Mesendoderm (in vitro differentiated cells): ENCODE measurements at regions not wholly inside any gene's neighbourhood (a gene's known extent, or its start where the extent isn't known, plus 50 kb on each side); places are given as distances from the start of the nearest gene placed in this dataset.

Source experiments
- DNase-seq: peaks from one replicate; pipeline ENCODE4 v3.0.0; 2013
- H2AK5ac ChIP-seq: 2 replicates; pipeline ENCODE4 v1.6.1; 2013; ENCODE audit warnings: low read length, inconsistent platforms
- H2BK120ac ChIP-seq: 2 replicates; pipeline ENCODE4 v1.6.1; 2013; ENCODE audit warnings: low read depth, mild to moderate bottlenecking, low read length, moderate library complexity, mixed read lengths
- H2BK15ac ChIP-seq: replicated peaks from 2 replicates; pipeline ENCODE4 v1.6.1; 2013; ENCODE audit warnings: low read depth, mild to moderate bottlenecking, moderate library complexity
- H2BK5ac ChIP-seq: 2 replicates; pipeline ENCODE4 v1.6.1; 2013; ENCODE audit warnings: low read length, inconsistent platforms
- H3K18ac ChIP-seq: 2 replicates; pipeline ENCODE4 v1.6.1; 2013; ENCODE audit warnings: mild to moderate bottlenecking, low read length, mixed read lengths
- H3K23ac ChIP-seq: one replicate; pipeline ENCODE4 v1.6.1; 2013; ENCODE audit warnings: low read length
- H3K27ac ChIP-seq: 2 replicates; pipeline ENCODE4 v1.5.1; 2013; ENCODE audit warnings: low read depth, mild to moderate bottlenecking, inconsistent platforms, low read length, moderate library complexity
- H3K27me3 ChIP-seq: 2 replicates; pipeline ENCODE4 v1.6.1; 2013; ENCODE audit warnings: low read length, control low read depth, mild to moderate bottlenecking, inconsistent platforms; ENCODE audit not compliant: insufficient read depth, poor library complexity
- H3K36me3 ChIP-seq: 2 replicates; pipeline ENCODE4 v1.6.1; 2013; ENCODE audit warnings: low read length, inconsistent platforms; ENCODE audit not compliant: control insufficient read depth, insufficient read depth
- H3K4ac ChIP-seq: one replicate; pipeline ENCODE4 v1.6.1; 2013; ENCODE audit warnings: low read depth, mild to moderate bottlenecking, low read length, moderate library complexity
- H3K4me1 ChIP-seq: 2 replicates; pipeline ENCODE4 v1.6.1; 2013; ENCODE audit warnings: low read depth, low read length, inconsistent platforms; ENCODE audit not compliant: control insufficient read depth
- H3K4me2 ChIP-seq: 2 replicates; pipeline ENCODE4 v1.6.1; 2013; ENCODE audit warnings: low read length
- H3K4me3 ChIP-seq: 2 replicates; pipeline ENCODE4 v1.5.1; 2013; ENCODE audit warnings: mild to moderate bottlenecking, low read length
- H3K56ac ChIP-seq: one replicate; pipeline ENCODE4 v1.6.1; 2013; ENCODE audit warnings: low read length
- H3K79me1 ChIP-seq: 2 replicates; pipeline ENCODE4 v1.6.1; 2013; ENCODE audit warnings: low read length, inconsistent platforms
- H3K79me2 ChIP-seq: 2 replicates; pipeline ENCODE4 v1.6.1; 2013; ENCODE audit warnings: mild to moderate bottlenecking, low read length; ENCODE audit not compliant: control insufficient read depth, insufficient read depth
- H3K9ac ChIP-seq: 2 replicates; pipeline ENCODE4 v1.6.1; 2013; ENCODE audit warnings: low read length, inconsistent platforms
- H4K5ac ChIP-seq: one replicate; pipeline ENCODE4 v1.6.1; 2013; ENCODE audit warnings: low read length
- H4K8ac ChIP-seq: one replicate; pipeline ENCODE4 v1.6.1; 2013; ENCODE audit warnings: low read depth, mild to moderate bottlenecking, control low read depth, low read length, moderate library complexity
- WGBS: extraction: QIAGEN DNeasy Blood & Tissue Kit; methylation state at CpG from one replicate; pipeline ENCODE4 v1.1.7; 2013; ENCODE audit warnings: low lambda C conversion rate, missing lambda C conversion rate; ENCODE audit not compliant: insufficient coverage; ENCODE audit errors: extremely low coverage; 5-methylcytosine and 5-hydroxymethylcytosine counted together

DNA sequence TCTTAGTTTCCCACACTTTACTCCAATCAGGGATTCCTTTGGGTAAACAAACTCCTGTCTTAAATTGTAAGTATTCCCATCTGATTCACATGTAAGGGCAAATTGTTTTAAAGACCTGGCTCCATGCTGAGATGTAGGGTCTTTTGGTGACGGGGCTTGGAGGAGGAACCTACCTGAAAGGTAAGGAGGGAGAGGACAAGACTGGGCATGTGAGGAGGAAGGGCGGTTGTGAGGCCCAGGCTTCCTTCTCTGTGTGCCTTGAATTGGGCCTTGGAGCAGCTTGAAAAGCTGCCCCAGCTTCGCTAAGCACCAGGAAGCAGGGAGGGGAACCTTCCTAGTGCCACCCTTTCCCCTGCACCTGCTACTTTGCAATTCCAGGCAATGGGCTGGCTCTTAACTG lies 86.8 kb downstream of the C9orf152 start:
- H3K27me3 ChIP-seq, result no peaks in the 10 kb centered on the region
- no peak overlapping the region for H2BK120ac ChIP-seq
- no peak overlapping the region for H4K8ac ChIP-seq
- WGBS, result no CpG with 5 or more reads among the region's 3 CpGs
- no peak overlapping the region for H3K9ac ChIP-seq
- H3K18ac ChIP-seq, result no peak overlapping the region
- H2AK5ac ChIP-seq, result no peak overlapping the region
- H3K79me2 ChIP-seq, result no peaks in the 10 kb centered on the region
- H4K5ac ChIP-seq, result no peak overlapping the region
- H3K36me3 ChIP-seq, result no peaks in the 10 kb centered on the region
- no peak overlapping the region for H3K4ac ChIP-seq
- H2BK15ac ChIP-seq, result no peak overlapping the region
- H3K79me1 ChIP-seq, result no peaks in the 10 kb centered on the region
- H3K4me3 ChIP-seq, result no peak overlapping the region
- DNase-seq, result no peak
- no peak overlapping the region for H2BK5ac ChIP-seq
- H3K27ac ChIP-seq, result no peak overlapping the region
- H3K4me1 ChIP-seq, result no peaks in the 10 kb centered on the region
- no peak overlapping the region for H3K4me2 ChIP-seq
- no peak overlapping the region for H3K23ac ChIP-seq
- no peak overlapping the region for H3K56ac ChIP-seq

DNA sequence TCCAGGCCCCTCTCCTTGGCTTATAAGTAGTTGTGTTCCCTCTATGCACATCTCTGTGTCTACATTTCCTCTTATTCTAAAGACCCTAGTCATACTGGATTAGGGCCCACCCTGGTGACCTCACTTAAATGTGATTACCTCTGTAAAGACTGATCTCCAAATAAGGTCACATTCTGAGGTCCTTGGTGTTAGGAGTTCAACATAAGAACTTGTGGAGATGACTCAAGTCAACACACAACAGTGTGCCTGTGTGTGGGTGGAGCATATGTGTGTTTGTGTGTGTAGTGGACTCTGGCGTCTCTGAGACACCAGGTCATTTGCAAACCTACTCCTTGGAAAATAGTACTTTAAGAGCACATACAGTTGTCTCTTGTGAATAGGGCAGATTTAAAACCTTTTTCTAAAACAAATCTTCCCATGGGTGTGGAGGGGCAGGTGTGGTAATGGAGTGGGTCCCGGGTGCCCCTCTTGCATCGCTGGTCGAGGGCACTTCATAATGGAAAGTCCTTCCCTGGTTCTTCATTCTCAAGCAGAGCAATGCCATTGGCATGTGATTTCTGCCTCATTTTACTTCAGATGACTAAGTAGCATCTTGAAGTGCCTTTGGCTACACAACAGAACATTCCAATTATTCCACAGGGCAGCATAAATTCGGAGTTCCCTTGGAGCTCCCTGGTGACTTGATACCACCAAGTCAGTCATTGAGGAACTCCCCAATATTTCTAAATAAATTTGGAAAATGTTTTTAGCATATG lies 84.4 kb downstream of the C9orf152 start:
- H3K79me2 ChIP-seq, result no peaks in the 10 kb centered on the region
- no peak overlapping the region for H3K4me3 ChIP-seq
- no peak overlapping the region for H4K8ac ChIP-seq
- H2AK5ac ChIP-seq, result no peak overlapping the region
- H3K4me2 ChIP-seq, result no peak overlapping the region
- H2BK5ac ChIP-seq, result no peak overlapping the region
- H3K27me3 ChIP-seq, result no peaks in the 10 kb centered on the region
- H3K23ac ChIP-seq, result no peak overlapping the region
- no peak overlapping the region for H3K27ac ChIP-seq
- H3K36me3 ChIP-seq, result no peaks in the 10 kb centered on the region
- no peak overlapping the region for H3K56ac ChIP-seq
- no CpG with 5 or more reads among the region's 5 CpGs for WGBS
- no peak overlapping the region for H3K18ac ChIP-seq
- no peak overlapping the region for H2BK120ac ChIP-seq
- H2BK15ac ChIP-seq, result no peak overlapping the region
- DNase-seq, result no peak
- H3K9ac ChIP-seq, result no peak overlapping the region
- H3K4me1 ChIP-seq, result peaks cover 8% of the 10 kb centered on the region
- H3K4ac ChIP-seq, result no peak overlapping the region
- H4K5ac ChIP-seq, result no peak overlapping the region
- no peaks in the 10 kb centered on the region for H3K79me1 ChIP-seq

DNA sequence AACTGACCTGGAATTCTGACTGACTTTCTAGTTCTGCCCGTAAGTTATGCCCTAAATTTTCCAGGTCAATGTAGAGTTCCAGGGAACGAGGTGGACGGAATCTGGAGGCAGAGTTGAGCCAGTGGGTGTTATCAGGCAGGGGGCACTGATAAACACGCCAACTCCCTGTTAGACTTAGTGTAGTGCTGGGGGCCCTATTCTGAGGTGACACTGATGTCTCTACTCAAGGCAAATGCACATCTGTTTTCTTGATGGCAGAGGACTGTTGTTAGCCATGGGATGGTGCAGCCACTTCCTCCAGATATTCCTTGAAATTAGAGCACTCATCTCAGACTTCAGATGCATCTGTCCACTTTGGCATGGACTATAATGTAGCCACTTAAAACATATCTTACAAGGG lies 83.5 kb downstream of the C9orf152 start:
- Histone ChIP-seq H4K5ac (no peak overlapping the region), H3K4me1 (peaks cover 8% of the 10 kb centered on the region), H3K36me3 (no peaks in the 10 kb centered on the region), H3K4me2 (no peak overlapping the region), H2BK120ac (no peak overlapping the region), H2BK5ac (no peak overlapping the region), H3K79me2 (no peaks in the 10 kb centered on the region), H3K27me3 (no peaks in the 10 kb centered on the region), H3K27ac (no peak overlapping the region), H3K9ac (no peak overlapping the region), H3K4me3 (no peak overlapping the region), H3K18ac (no peak overlapping the region), H4K8ac (no peak overlapping the region), H3K79me1 (no peaks in the 10 kb centered on the region), H2BK15ac (no peak overlapping the region), H3K23ac (no peak overlapping the region), H3K56ac (no peak overlapping the region), H3K4ac (no peak overlapping the region), H2AK5ac (no peak overlapping the region)
- no peak for DNase-seq
- WGBS, result no CpG with 5 or more reads among the region's 4 CpGs

DNA sequence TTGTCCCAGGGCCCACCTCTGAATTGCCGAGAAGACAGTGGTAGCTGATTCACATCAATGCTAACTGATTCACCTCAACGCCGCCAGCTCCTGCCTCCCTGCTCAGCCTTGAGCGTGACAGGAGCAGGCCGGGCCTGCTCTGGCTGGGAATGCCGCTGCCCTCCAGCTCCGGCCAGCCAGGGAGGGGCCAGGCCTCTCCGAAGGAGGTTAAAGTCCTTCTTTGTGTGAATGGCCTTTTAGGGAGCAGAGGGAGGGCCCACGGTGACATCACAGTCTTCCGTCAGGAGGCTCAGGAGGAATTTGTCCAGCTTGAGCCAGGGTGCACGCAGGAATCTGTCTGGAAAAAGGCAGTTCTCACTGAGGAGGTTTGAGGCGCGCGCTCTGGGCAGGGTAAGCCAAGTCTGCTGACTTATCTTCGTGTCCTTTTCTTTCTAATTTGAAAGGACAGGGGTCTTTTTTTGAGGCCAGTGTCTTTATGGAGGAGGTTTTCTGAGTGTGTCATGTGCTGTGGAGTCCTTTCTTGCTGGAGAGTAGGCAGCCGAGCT lies 82.7 kb downstream of the C9orf152 start:
- H3K23ac ChIP-seq, result no peak overlapping the region
- no peak overlapping the region for H3K4ac ChIP-seq
- WGBS, result no CpG with 5 or more reads among the region's 16 CpGs
- no peak overlapping the region for H4K5ac ChIP-seq
- H4K8ac ChIP-seq, result no peak overlapping the region
- DNase-seq, result peak; percentile 94
- peak overlapping the region; percentile 15 for H3K9ac ChIP-seq
- peak overlapping the region; percentile 25 for H3K56ac ChIP-seq
- no peaks in the 10 kb centered on the region for H3K27me3 ChIP-seq
- H3K36me3 ChIP-seq, result no peaks in the 10 kb centered on the region
- H2BK15ac ChIP-seq, result no peak overlapping the region
- H2BK5ac ChIP-seq, result no peak overlapping the region
- no peak overlapping the region for H3K4me3 ChIP-seq
- no peak overlapping the region for H3K27ac ChIP-seq
- H3K79me2 ChIP-seq, result no peaks in the 10 kb centered on the region
- no peak overlapping the region for H3K18ac ChIP-seq
- H3K4me1 ChIP-seq, result peaks cover 10% of the 10 kb centered on the region
- no peak overlapping the region for H2AK5ac ChIP-seq
- H3K4me2 ChIP-seq, result no peak overlapping the region
- H3K79me1 ChIP-seq, result no peaks in the 10 kb centered on the region
- no peak overlapping the region for H2BK120ac ChIP-seq

DNA sequence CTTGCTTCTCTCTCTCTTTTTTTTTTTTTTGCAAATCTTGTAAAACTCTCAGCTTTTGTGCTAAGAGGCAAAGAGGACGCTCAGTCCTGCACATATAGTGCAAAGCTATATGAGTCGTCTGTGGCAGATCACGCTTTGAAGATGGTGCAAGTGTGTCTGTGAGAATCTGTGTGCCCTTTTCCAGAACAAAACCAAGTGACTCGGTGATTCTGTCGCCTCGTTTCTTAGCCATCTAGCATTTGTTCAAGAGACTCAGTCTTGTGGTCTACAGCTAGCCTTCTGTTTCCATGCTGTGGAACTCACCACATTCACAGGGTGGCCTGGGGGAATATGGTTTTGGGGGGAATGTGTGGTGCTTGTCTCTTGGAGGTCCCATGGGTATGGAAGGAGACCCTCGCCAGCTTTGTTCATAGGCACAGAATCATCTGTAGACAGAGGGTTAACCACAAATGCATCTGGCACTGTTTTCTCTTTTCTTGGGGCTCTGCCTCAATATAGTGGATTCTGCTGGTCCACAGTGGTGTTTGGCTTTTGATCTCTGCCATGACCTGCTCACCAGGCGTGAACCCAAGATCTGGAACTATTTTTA lies 82.1 kb downstream of the C9orf152 start:
- Histone ChIP-seq H2BK15ac (no peak overlapping the region), H2AK5ac (no peak overlapping the region), H3K4me2 (no peak overlapping the region), H3K36me3 (no peaks in the 10 kb centered on the region), H3K9ac (no peak overlapping the region), H3K56ac (peak overlapping the region; percentile 44), H3K4ac (no peak overlapping the region), H3K4me1 (peaks cover 16% of the 10 kb centered on the region), H3K79me2 (no peaks in the 10 kb centered on the region), H3K27ac (no peak overlapping the region), H4K8ac (no peak overlapping the region), H3K18ac (no peak overlapping the region), H3K79me1 (no peaks in the 10 kb centered on the region), H4K5ac (no peak overlapping the region), H3K27me3 (no peaks in the 10 kb centered on the region), H2BK5ac (no peak overlapping the region), H3K23ac (no peak overlapping the region), H3K4me3 (no peak overlapping the region), H2BK120ac (no peak overlapping the region)
- no peak for DNase-seq
- WGBS, result no CpG with 5 or more reads among the region's 8 CpGs
